Jurkat, Clone E6-1 (cell line): ENCODE measurements at regions not wholly inside any gene's neighbourhood (a gene's known extent, or its start where the extent isn't known, plus 50 kb on each side); places are given as distances from the start of the nearest gene placed in this dataset.

ENCODE experiments used
- DNase-seq: peaks from one replicate; pipeline ENCODE4 v3.0.0-alpha.2; 2011; ENCODE audit warnings: low read depth, low spot score
- H3K4me3 ChIP-seq: 2 replicates; pipeline ENCODE4 v1.5.1; 2011; ENCODE audit warnings: mild to moderate bottlenecking, low read length, control low read depth, moderate library complexity

- no peak for DNase-seq
- no peak overlapping the region for H3K4me3 ChIP-seq
These were observed 196.4 kb downstream of the SPRY2 start for GRCh38 chr13:80144493-80144892.

- no peak for DNase-seq
- H3K4me3 ChIP-seq, result no peak overlapping the region
These were observed 199.6 kb downstream of the SPRY2 start for GRCh38 chr13:80141123-80141849.

GRCh38 chr13:80140685-80141084 lies 200.2 kb downstream of the SPRY2 start:
- no peak overlapping the region for H3K4me3 ChIP-seq
- no peak for DNase-seq

GRCh38 chr13:80139196-80139595 lies 201.7 kb downstream of the SPRY2 start:
- H3K4me3 ChIP-seq, result no peak overlapping the region
- no peak for DNase-seq

- DNase-seq, result no peak
- H3K4me3 ChIP-seq, result no peak overlapping the region
These were observed 202.9 kb downstream of the SPRY2 start for GRCh38 chr13:80137994-80138393.

- DNase-seq, result no peak
- H3K4me3 ChIP-seq, result no peak overlapping the region
These were observed 206.6 kb downstream of the SPRY2 start for GRCh38 chr13:80134346-80134745.

- no peak for DNase-seq
- no peak overlapping the region for H3K4me3 ChIP-seq
These were observed 207.2 kb downstream of the SPRY2 start for GRCh38 chr13:80133631-80134261.

- no peak overlapping the region for H3K4me3 ChIP-seq
- DNase-seq, result no peak
These were observed 208.0 kb downstream of the SPRY2 start for GRCh38 chr13:80132741-80133601.

GRCh38 chr13:80131204-80131603 lies 209.7 kb downstream of the SPRY2 start:
- H3K4me3 ChIP-seq, result no peak overlapping the region
- DNase-seq, result no peak

- no peak overlapping the region for H3K4me3 ChIP-seq
- no peak for DNase-seq
These were observed 214.4 kb downstream of the SPRY2 start for GRCh38 chr13:80126389-80127068.

- no peak overlapping the region for H3K4me3 ChIP-seq
- no peak for DNase-seq
These were observed 217.0 kb downstream of the SPRY2 start for GRCh38 chr13:80123945-80124344.

- DNase-seq, result no peak
- no peak overlapping the region for H3K4me3 ChIP-seq
These were observed 219.9 kb downstream of the SPRY2 start for GRCh38 chr13:80121038-80121437.

- DNase-seq, result no peak
- no peak overlapping the region for H3K4me3 ChIP-seq
These were observed 222.4 kb downstream of the SPRY2 start for GRCh38 chr13:80118506-80118905.

GRCh38 chr13:80118099-80118498 lies 222.8 kb downstream of the SPRY2 start:
- H3K4me3 ChIP-seq, result no peak overlapping the region

GRCh38 chr13:80117515-80117914 lies 223.4 kb downstream of the SPRY2 start:
- no peak overlapping the region for H3K4me3 ChIP-seq
- DNase-seq, result no peak

More at GRCh38 chr13:80118099-80118498, 222.8 kb downstream of the SPRY2 start:
- DNase-seq, result no peak

GRCh38 chr13:80116107-80116506 lies 224.8 kb downstream of the SPRY2 start:
- H3K4me3 ChIP-seq, result no peak overlapping the region
- DNase-seq, result no peak

- DNase-seq, result no peak
- H3K4me3 ChIP-seq, result no peak overlapping the region
These were observed 225.3 kb downstream of the SPRY2 start for GRCh38 chr13:80115616-80116015.

- no peak for DNase-seq
- no peak overlapping the region for H3K4me3 ChIP-seq
These were observed 227.0 kb downstream of the SPRY2 start for GRCh38 chr13:80113714-80114454.

GRCh38 chr13:80109303-80109702 lies 231.6 kb downstream of the SPRY2 start:
- DNase-seq, result no peak
- H3K4me3 ChIP-seq, result no peak overlapping the region
